ENCODE measurements at regions not wholly inside any gene's neighbourhood (a gene's known extent, or its start where the extent isn't known, plus 50 kb on each side); places are given as distances from the start of the nearest gene placed in this dataset.

- no peak for DNase-seq (ENCODE audit: low read depth in 4 of 4, low spot score in 1 of 4)
Observed at GRCh38 chr3:10695595-10696285, 120.3 kb upstream of the SLC6A11 start.

- DNase-seq (ENCODE audit: low read depth in 4 of 4, low spot score in 1 of 4), result no peak
Observed at GRCh38 chr3:10697918-10698317, 118.1 kb upstream of the SLC6A11 start.

GRCh38 chr3:10700821-10701220 lies 115.2 kb upstream of the SLC6A11 start:
- no peak for DNase-seq (ENCODE audit: low read depth in 4 of 4, low spot score in 1 of 4)

- DNase-seq (ENCODE audit: low read depth in 4 of 4, low spot score in 1 of 4), result no peak
Observed at GRCh38 chr3:10702961-10703740, 112.9 kb upstream of the SLC6A11 start.

- DNase-seq (ENCODE audit: low read depth in 4 of 4, low spot score in 1 of 4), result no peak
Observed at GRCh38 chr3:10703875-10704274, 112.2 kb upstream of the SLC6A11 start.

- DNase-seq (ENCODE audit: low read depth in 4 of 4, low spot score in 1 of 4), result no peak
Observed at GRCh38 chr3:10706156-10706739, 109.8 kb upstream of the SLC6A11 start.

GRCh38 chr3:10706740-10707399 lies 109.2 kb upstream of the SLC6A11 start:
- no peak for DNase-seq (ENCODE audit: low read depth in 4 of 4, low spot score in 1 of 4)

- no peak for DNase-seq (ENCODE audit: low read depth in 4 of 4, low spot score in 1 of 4)
Observed at GRCh38 chr3:10707400-10708215, 108.4 kb upstream of the SLC6A11 start.

GRCh38 chr3:10708216-10708893 lies 107.7 kb upstream of the SLC6A11 start:
- DNase-seq (ENCODE audit: low read depth in 4 of 4, low spot score in 1 of 4), result no peak

- DNase-seq (ENCODE audit: low read depth in 4 of 4, low spot score in 1 of 4), result no peak
Observed at GRCh38 chr3:10709110-10709781, 106.8 kb upstream of the SLC6A11 start.

GRCh38 chr3:10712121-10712520 lies 103.9 kb upstream of the SLC6A11 start:
- no peak for DNase-seq (ENCODE audit: low read depth in 4 of 4, low spot score in 1 of 4)

GRCh38 chr3:10713656-10714055 lies 102.4 kb upstream of the SLC6A11 start:
- DNase-seq (ENCODE audit: low read depth in 4 of 4, low spot score in 1 of 4), result no peak

GRCh38 chr3:10715886-10716285 lies 100.1 kb upstream of the SLC6A11 start:
- no peak for DNase-seq (ENCODE audit: low read depth in 4 of 4, low spot score in 1 of 4)

- DNase-seq (ENCODE audit: low read depth in 4 of 4, low spot score in 1 of 4), result no peak
Observed at GRCh38 chr3:10716964-10717363, 99.1 kb upstream of the SLC6A11 start.

GRCh38 chr3:10717756-10718155 lies 98.3 kb upstream of the SLC6A11 start:
- DNase-seq (ENCODE audit: low read depth in 4 of 4, low spot score in 1 of 4), result no peak

- no peak for DNase-seq (ENCODE audit: low read depth in 4 of 4, low spot score in 1 of 4)
Observed at GRCh38 chr3:10721101-10721500, 94.9 kb upstream of the SLC6A11 start.

- no peak for DNase-seq (ENCODE audit: low read depth in 4 of 4, low spot score in 1 of 4)
Observed at GRCh38 chr3:10722911-10723310, 93.1 kb upstream of the SLC6A11 start.

GRCh38 chr3:10723991-10724390 lies 92.0 kb upstream of the SLC6A11 start:
- DNase-seq (ENCODE audit: low read depth in 4 of 4, low spot score in 1 of 4), result no peak

GRCh38 chr3:10725067-10725466 lies 91.0 kb upstream of the SLC6A11 start:
- no peak for DNase-seq (ENCODE audit: low read depth in 4 of 4, low spot score in 1 of 4)

GRCh38 chr3:10725846-10726245 lies 90.2 kb upstream of the SLC6A11 start:
- no peak for DNase-seq (ENCODE audit: low read depth in 4 of 4, low spot score in 1 of 4)
